Gastroesophageal sphincter (tissue), 3 donors: ENCODE measurements at regions not wholly inside any gene's neighbourhood (a gene's known extent, or its start where the extent isn't known, plus 50 kb on each side); places are given as distances from the start of the nearest gene placed in this dataset.

Experiments
- EP300 ChIP-seq: sonication (generic); formaldehyde crosslinking; IDR thresholded peaks from one replicate; pipeline ENCODE4 v1.6.1; 2017; ENCODE audit warnings: antibody characterized with exemption, mild to moderate bottlenecking
- POLR2A ChIP-seq, 2 donors: fragments of 450-650 bp; IDR thresholded peaks; one replicate each; pipeline ENCODE4 v1.6.1; 2017; ENCODE audit warnings: antibody characterized with exemption in 2 of 2, mild to moderate bottlenecking in 2 of 2, moderate library complexity in 1 of 2
- POLR2AphosphoS5 ChIP-seq: sonication (generic); formaldehyde crosslinking; IDR thresholded peaks from one replicate; pipeline ENCODE4 v1.6.1; 2017; ENCODE audit warnings: antibody characterized with exemption
- TF ChIP-seq, protein P1 (sequence below), 4 experiments: fragments of 200-600 bp in 2 of 4; fragments of 450-650 bp in 2 of 4; sonication (generic) in 1 of 4; IDR thresholded peaks; one replicate each; pipeline ENCODE4 v1.5.1; 2017 to 2019; ENCODE audit warnings: antibody characterized with exemption in 4 of 4, mild to moderate bottlenecking in 2 of 4, moderate library complexity in 2 of 4

DNA sequence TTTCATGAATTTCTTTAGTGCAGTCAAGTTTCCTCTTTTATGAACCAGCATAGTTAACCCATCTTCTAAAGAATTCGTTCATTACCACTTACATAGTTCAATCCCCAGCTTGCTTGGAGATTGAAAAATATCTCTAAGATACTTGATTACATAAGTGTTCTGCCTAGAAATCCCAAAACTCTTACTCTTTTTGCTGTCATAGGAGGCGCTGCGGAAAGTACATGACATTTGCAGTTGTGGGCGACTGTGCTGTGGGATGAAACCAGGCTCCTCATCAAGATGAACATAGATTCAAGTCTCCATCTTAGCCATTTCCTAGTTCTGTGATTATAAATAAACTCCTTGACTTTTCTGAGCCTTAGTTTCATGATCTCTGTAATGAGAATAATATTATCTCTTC is 107.1 kb upstream of the SORBS2 start:
- no peak for TF ChIP-seq POLR2A (IDR thresholded peaks at IDR 0.05)
- no peak for TF ChIP-seq POLR2AphosphoS5
- TF ChIP-seq, protein P1, sequence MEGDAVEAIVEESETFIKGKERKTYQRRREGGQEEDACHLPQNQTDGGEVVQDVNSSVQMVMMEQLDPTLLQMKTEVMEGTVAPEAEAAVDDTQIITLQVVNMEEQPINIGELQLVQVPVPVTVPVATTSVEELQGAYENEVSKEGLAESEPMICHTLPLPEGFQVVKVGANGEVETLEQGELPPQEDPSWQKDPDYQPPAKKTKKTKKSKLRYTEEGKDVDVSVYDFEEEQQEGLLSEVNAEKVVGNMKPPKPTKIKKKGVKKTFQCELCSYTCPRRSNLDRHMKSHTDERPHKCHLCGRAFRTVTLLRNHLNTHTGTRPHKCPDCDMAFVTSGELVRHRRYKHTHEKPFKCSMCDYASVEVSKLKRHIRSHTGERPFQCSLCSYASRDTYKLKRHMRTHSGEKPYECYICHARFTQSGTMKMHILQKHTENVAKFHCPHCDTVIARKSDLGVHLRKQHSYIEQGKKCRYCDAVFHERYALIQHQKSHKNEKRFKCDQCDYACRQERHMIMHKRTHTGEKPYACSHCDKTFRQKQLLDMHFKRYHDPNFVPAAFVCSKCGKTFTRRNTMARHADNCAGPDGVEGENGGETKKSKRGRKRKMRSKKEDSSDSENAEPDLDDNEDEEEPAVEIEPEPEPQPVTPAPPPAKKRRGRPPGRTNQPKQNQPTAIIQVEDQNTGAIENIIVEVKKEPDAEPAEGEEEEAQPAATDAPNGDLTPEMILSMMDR (IDR thresholded peaks at IDR 0.05): no peak
- no peak for TF ChIP-seq EP300
